Astrocyte (in vitro differentiated cells and primary cell): ENCODE measurements at regions not wholly inside any gene's neighbourhood (a gene's known extent, or its start where the extent isn't known, plus 50 kb on each side); places are given as distances from the start of the nearest gene placed in this dataset.

Experiments
- DNase-seq: peaks from one replicate; pipeline ENCODE4 v3.0.0-alpha.2; 2010; ENCODE audit warnings: low read depth
- FAIRE-seq: peaks from 2 replicates; lab custom pipeline; 2011; peaks lifted over from hg19 to GRCh38; lab: Jason Lieb, UNC
- H2AFZ ChIP-seq: 2 replicates; pipeline ENCODE4 v1.6.0; 2012; ENCODE audit warnings: low read depth, low read length, inconsistent platforms
- H3K27ac ChIP-seq: 2 replicates; pipeline ENCODE4 v1.5.1; 2011; ENCODE audit warnings: low read depth, low read length, inconsistent platforms
- H3K27me3 ChIP-seq: 2 replicates; pipeline ENCODE4 v1.6.0; 2011; ENCODE audit warnings: low read length, inconsistent platforms; ENCODE audit not compliant: insufficient read depth
- H3K36me3 ChIP-seq: 2 replicates; pipeline ENCODE4 v1.5.1; 2011; ENCODE audit warnings: low read length, inconsistent platforms; ENCODE audit not compliant: insufficient read depth
- H3K4me1 ChIP-seq: 2 replicates; pipeline ENCODE4 v1.5.1; 2011; ENCODE audit warnings: low read length, inconsistent platforms; ENCODE audit not compliant: insufficient read depth
- H3K4me2 ChIP-seq: 2 replicates; pipeline ENCODE4 v1.6.0; 2012; ENCODE audit warnings: low read length, inconsistent platforms
- H3K4me3 ChIP-seq: 2 replicates; pipeline ENCODE4 v1.5.1; 2011; ENCODE audit warnings: low read depth, mild to moderate bottlenecking, low read length, inconsistent platforms; ENCODE audit not compliant: insufficient read depth
- H3K79me2 ChIP-seq: 2 replicates; pipeline ENCODE4 v1.6.0; 2012; ENCODE audit warnings: mild to moderate bottlenecking, low read length, inconsistent platforms; ENCODE audit not compliant: insufficient read depth
- H3K9ac ChIP-seq: 2 replicates; pipeline ENCODE4 v1.6.0; 2012; ENCODE audit warnings: mild to moderate bottlenecking, low read length, inconsistent platforms
- H3K9me3 ChIP-seq: 2 replicates; pipeline ENCODE4 v1.5.1; 2012; ENCODE audit warnings: low read depth, mild to moderate bottlenecking, low read length, inconsistent platforms; ENCODE audit not compliant: insufficient read depth
- H4K20me1 ChIP-seq: 2 replicates; pipeline ENCODE4 v1.6.0; 2012; ENCODE audit warnings: low read length, inconsistent platforms; ENCODE audit not compliant: insufficient read depth
- H3K27ac Mint-ChIP-seq: one replicate; pipeline ENCODE4 v1.8.0; 2021; ENCODE audit warnings: mild to moderate bottlenecking, mixed read lengths; ENCODE audit not compliant: unreplicated experiment
- H3K27me3 Mint-ChIP-seq: one replicate; pipeline ENCODE4 v1.8.0; 2021; ENCODE audit warnings: low read depth, mixed read lengths; ENCODE audit not compliant: unreplicated experiment
- H3K36me3 Mint-ChIP-seq: one replicate; pipeline ENCODE4 v1.8.0; 2021; ENCODE audit warnings: low read depth, mixed read lengths; ENCODE audit not compliant: unreplicated experiment
- H3K4me1 Mint-ChIP-seq: one replicate; pipeline ENCODE4 v1.8.0; 2021; ENCODE audit warnings: low read depth, mixed read lengths; ENCODE audit not compliant: unreplicated experiment
- H3K4me3 Mint-ChIP-seq: one replicate; pipeline ENCODE4 v1.8.0; 2021; ENCODE audit warnings: mild to moderate bottlenecking, moderate library complexity, mixed read lengths; ENCODE audit not compliant: unreplicated experiment
- H3K9me3 Mint-ChIP-seq: one replicate; pipeline ENCODE4 v1.8.0; 2021; ENCODE audit warnings: mild to moderate bottlenecking, mixed read lengths; ENCODE audit not compliant: unreplicated experiment
- EZH2 ChIP-seq: IDR thresholded peaks from 2 replicates; pipeline ENCODE4 v1.6.1; 2012; ENCODE audit warnings: mild to moderate bottlenecking, low read length, inconsistent platforms; ENCODE audit not compliant: insufficient read depth
- TF ChIP-seq, protein P1 (sequence below): IDR thresholded peaks from 2 replicates; pipeline ENCODE4 v1.5.1; 2011; ENCODE audit warnings: low read depth, mild to moderate bottlenecking, inconsistent platforms, low read length, moderate library complexity; ENCODE audit not compliant: insufficient read depth

DNA sequence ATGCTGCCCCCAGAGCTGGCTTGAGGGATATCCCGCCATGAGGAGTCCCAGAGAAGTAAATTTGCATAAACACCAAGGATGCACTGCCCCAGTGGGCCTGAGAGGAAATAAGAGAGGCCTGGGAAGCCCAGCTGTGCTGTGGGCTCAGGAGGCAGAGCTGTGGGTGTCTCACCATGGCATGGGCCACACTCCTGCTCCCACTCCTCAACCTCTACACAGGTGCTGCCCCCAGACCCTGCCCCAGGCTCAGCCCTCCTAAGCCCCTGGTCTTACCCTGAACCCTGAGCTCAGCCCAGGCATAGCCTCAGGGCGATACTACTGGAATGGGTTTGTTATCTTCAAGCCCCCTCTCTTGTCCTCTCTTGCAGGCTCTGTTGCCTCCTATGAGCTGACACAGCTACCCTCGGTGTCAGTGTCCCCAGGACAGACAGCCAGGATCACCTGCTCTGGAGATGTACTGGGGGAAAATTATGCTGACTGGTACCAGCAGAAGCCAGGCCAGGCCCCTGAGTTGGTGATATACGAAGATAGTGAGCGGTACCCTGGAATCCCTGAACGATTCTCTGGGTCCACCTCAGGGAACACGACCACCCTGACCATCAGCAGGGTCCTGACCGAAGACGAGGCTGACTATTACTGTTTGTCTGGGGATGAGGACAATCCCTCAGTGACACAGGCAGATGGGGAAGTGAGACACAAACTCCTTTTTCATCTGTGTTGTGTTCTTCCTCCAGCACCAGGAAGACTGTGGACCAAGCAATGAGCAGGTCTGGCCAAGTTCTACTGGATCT lies 59.9 kb downstream of the GGTLC2 start:
- Histone ChIP-seq H3K9me3 (no peaks in the 10 kb centered on the region), H3K79me2 (no peaks in the 10 kb centered on the region), H3K27me3 (peaks cover 5% of the 10 kb centered on the region), H4K20me1 (no peaks in the 10 kb centered on the region), H3K4me1 (no peaks in the 10 kb centered on the region), H3K4me2 (no peak overlapping the region), H2AFZ (no peak overlapping the region), H3K4me3 (no peak overlapping the region), H3K27ac (no peak overlapping the region), H3K36me3 (no peaks in the 10 kb centered on the region), H3K9ac (no peak overlapping the region)
- Mint-ChIP-seq H3K4me3 (no peak overlapping the region), H3K9me3 (no peaks in the 10 kb centered on the region), H3K36me3 (no peaks in the 10 kb centered on the region), H3K4me1 (no peaks in the 10 kb centered on the region), H3K27me3 (peaks cover 75% of the 10 kb centered on the region), H3K27ac (no peak overlapping the region)
- no peak for TF ChIP-seq EZH2
- TF ChIP-seq, protein P1, sequence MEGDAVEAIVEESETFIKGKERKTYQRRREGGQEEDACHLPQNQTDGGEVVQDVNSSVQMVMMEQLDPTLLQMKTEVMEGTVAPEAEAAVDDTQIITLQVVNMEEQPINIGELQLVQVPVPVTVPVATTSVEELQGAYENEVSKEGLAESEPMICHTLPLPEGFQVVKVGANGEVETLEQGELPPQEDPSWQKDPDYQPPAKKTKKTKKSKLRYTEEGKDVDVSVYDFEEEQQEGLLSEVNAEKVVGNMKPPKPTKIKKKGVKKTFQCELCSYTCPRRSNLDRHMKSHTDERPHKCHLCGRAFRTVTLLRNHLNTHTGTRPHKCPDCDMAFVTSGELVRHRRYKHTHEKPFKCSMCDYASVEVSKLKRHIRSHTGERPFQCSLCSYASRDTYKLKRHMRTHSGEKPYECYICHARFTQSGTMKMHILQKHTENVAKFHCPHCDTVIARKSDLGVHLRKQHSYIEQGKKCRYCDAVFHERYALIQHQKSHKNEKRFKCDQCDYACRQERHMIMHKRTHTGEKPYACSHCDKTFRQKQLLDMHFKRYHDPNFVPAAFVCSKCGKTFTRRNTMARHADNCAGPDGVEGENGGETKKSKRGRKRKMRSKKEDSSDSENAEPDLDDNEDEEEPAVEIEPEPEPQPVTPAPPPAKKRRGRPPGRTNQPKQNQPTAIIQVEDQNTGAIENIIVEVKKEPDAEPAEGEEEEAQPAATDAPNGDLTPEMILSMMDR: no peak
- FAIRE-seq (no peak), DNase-seq (no peak)

DNA sequence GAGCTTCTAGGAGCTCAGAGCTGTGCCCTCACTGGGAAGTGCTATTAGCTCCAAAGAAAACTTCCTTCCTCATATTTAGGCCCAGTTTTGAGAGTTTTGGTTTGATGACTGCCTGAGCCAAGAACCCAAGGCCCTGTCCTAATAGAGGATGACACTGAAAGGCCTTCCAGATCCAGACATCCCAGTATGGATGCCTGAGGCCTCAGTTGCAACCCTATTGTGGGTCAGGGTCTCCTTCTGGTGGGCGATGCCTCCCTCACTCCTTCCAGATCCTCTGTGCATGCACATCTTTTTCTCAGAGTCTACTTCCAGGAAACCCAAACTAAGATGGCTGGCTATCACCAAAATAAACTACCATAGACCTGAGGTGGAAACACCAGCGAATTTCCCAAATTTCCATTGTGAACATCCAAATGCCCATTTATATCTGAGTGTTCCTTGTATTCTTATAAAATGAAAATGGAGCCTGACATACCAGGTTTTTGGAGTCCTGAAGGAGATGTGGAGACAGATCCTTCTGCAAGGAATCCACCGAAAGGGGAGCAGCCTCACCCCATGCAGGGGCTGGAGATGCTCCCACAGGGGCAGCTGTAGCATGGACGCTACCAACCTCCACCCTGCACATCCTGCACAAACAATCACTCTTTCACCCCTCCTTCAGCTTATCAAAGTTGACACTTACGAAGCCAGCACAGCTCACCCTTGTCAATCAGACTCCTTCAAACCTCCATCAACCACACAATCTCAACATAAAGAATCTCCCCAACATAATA lies 61.1 kb downstream of the GGTLC2 start:
- H3K36me3 Mint-ChIP-seq: no peaks in the 10 kb centered on the region
- Histone ChIP-seq H3K27me3 (peaks cover 5% of the 10 kb centered on the region), H3K4me3 (no peak overlapping the region), H4K20me1 (no peaks in the 10 kb centered on the region), H2AFZ (no peak overlapping the region), H3K9me3 (no peaks in the 10 kb centered on the region), H3K4me2 (no peak overlapping the region), H3K27ac (no peak overlapping the region), H3K9ac (no peak overlapping the region), H3K79me2 (no peaks in the 10 kb centered on the region), H3K36me3 (no peaks in the 10 kb centered on the region), H3K4me1 (no peaks in the 10 kb centered on the region)
- no peak for FAIRE-seq
- no peaks in the 10 kb centered on the region for H3K9me3 Mint-ChIP-seq
- H3K4me3 Mint-ChIP-seq: no peak overlapping the region
- no peaks in the 10 kb centered on the region for H3K4me1 Mint-ChIP-seq
- no peak for DNase-seq
- no peak overlapping the region for H3K27ac Mint-ChIP-seq
- peaks cover 77% of the 10 kb centered on the region for H3K27me3 Mint-ChIP-seq
- TF ChIP-seq, protein P1: no peak
- TF ChIP-seq EZH2: no peak
